ENCODE measurements at regions not wholly inside any gene's neighbourhood (a gene's known extent, or its start where the extent isn't known, plus 50 kb on each side); places are given as distances from the start of the nearest gene placed in this dataset.

GRCh38 chr3:145698250-145698649 lies 462.7 kb downstream of the PLOD2 start:
- TF ChIP-seq POLR2A (IDR thresholded peaks at IDR 0.05; ENCODE audit: low read depth, low read length): no peak
- TF ChIP-seq TAF1 (IDR thresholded peaks at IDR 0.05; ENCODE audit: borderline replicate concordance, low read depth, low read length): no peak
